Limb (tissue), 2 donors: ENCODE measurements at regions not wholly inside any gene's neighbourhood (a gene's known extent, or its start where the extent isn't known, plus 50 kb on each side); places are given as distances from the start of the nearest gene placed in this dataset.

Experiments
- DNase-seq, 2 donors: peaks; one replicate each; pipeline ENCODE4 v3.0.0-alpha.2; 2016; ENCODE audit errors: extremely low spot score in 2 of 2

DNA sequence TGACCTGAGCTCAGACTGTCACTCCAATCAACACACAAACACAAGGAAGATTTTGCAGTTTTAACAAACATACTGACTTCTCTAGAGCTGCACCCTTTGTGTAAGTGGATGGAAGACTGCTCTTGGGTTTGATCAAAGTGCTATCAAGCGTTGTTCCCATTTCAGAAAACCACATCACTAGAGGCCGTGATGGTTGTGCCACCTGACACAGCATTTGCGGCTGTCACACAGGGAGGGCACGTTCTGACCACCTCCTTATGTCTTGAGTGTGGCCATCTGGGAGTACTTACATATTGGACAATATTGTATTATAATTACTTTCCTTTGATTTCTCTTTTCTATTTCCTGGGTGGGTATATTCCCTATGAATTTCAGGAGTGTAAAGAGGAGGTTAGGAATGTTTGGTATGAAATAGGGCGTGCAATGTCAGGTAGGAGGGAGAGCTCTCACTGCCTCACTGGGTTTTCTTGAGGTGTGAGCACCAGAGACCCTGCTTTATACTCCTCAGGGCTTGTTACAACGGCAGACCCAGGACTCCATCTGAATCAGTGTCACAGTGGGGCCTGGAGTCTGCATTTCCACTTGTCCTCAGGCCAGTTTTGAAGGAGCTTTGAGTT lies 74.3 kb downstream of the SYNE3 start:
- DNase-seq, result no peak

DNA sequence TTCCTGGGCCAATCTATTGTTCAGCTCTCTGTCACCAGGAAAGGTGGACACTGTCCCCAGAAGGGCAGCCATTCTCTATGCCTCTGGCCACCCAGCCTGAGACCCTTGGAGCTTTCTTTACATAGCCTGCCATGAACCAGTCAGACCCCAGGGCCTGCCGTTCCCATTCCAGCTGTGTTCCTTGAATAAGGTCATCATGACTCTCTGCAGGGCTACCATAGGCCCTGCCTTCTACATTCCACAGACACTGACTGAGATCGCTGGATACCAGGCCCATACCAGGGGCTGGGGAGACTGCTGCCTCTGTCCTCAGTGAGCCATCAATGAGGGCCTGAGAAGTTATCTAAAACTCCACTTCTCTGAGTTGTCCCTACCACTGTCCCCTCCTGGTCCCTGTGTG lies 75.5 kb downstream of the SYNE3 start:
- no peak for DNase-seq

DNA sequence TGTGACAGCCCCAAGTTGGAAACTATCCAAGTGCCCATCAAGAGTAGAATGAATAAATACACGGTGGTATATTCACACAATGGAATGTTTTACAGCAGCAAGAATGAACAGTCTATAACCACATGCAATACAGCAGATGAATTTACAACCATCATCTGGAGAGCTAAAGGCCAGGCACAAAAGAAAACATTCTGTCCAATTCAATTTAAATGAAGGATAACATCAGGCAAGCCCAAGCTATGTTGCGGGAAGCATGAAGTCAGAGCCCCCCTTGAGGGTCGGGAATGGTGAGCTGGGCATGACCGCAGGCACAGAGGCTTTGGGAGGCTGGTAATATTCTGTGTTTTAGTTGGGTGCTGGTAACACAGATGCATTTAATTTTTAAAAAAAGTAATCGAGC lies 76.0 kb downstream of the SYNE3 start:
- DNase-seq, result no peak

- no peak for DNase-seq
These were observed 76.6 kb downstream of the SYNE3 start for GRCh38 chr14:95439881-95440280.

GRCh38 chr14:95437715-95438114 lies 78.7 kb downstream of the SYNE3 start:
- DNase-seq, result no peak

DNA sequence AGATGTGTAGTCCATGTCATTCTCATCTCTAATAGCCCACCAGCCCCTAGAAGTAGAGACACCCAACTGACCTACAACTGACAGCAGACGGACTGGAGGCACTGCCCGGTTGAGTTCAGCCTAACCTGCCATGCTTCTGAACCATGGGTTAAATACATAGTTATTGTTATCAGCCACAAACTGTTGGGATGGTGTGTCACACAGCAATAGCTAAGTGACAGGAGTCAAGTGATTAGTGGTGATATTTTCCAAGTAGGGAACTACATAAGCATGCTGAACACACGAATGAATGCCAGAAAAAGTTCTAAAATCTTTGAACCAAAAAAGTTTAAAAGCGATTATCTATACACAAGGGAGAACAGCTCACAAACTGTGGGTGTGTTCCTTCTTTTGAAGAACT lies 80.1 kb downstream of the SYNE3 start:
- DNase-seq, result no peak

- no peak for DNase-seq
These were observed 82.3 kb downstream of the SYNE3 start for GRCh38 chr14:95434121-95434520.

GRCh38 chr14:95433094-95433478 lies 83.4 kb downstream of the SYNE3 start:
- DNase-seq, result no peak

DNA sequence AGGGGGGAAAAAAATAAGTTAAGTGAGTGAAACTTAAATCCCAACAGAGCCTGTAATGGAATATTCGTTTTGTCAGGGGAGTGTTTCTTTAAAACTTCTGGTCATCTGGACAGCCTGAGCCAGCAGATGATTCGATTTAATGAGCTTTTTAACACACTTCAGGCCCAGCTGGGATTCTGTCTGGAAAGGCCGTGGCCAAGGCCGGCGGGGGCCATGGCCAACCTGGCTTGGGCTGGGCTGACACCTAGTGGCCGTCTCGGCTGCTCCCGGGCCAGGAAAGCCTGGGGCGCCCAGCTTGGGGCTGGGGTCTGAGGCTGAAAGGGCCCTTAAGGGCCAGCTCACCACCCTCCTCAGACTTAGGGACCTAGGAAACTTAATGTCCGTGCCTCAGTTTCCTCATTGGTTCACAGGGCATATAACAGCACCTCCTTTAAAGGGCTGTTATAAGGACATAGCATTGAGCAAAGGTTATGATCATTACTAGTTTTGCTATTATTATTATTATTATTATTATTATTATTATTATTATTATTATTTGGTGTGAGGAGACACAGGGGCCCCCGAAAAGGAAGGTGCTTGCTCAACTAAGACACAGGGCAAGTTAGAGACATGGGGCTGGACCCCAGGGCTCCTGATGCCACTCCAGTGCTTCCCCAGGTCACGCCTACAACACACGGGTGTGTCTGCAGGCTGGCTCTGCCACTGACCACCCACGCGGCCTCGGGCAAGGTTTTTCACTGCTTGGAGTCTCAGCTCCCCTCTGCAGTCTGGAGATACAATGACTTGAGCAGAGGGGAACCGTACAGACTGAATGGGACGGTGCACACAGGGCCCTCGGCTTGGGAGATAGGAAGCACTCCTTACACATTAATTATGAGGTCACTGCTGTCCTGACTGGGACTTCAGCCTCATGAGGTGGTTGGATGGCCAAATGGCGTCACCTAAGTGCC lies 84.0 kb downstream of the SYNE3 start:
- DNase-seq, result peak; percentile 63 to 81

DNA sequence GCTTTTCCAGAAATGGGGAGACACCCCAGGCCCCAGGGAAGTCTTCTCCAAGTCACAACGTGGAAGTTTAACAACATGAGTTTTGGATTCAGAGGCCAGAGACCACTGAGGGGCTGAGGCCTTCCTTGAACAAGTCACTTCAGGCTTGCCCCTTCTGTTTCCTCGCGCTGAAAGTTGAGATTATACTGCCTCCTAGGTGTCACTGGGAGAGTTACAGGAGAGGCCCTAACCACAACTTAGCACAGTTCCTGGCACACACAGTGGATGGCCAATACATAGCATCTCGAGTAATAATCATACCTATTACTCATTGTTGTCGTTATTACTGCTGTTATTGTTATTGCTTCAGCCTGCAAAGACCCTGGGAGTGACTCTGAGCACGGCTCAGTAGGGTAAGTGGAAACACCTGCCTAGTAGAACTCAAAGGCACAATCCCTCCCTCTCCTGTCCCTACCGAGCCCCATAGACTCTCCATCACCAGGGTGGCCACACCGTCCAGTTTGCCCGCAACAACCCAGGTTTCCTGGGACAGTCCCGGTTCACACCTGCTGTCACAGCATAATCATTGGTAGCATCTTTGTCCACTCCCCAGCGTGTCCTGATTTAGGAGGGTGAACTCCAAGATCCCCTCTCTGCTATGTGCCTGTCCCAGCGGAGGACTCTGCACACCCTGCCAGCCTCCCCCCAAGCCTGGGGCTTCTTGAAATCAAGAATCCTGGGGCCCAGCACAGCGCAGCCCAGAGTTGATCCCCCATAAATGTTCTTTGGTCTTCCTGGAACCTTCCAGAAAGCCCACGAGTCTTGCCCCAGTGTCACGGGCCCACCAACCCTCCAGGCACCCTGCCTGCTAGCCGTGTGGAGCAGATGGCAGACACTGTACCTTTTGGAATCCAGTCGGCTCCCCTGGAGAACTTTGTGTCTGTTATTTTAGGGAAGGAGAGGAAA lies 85.0 kb downstream of the SYNE3 start:
- DNase-seq, result peak; percentile 52 to 59

DNA sequence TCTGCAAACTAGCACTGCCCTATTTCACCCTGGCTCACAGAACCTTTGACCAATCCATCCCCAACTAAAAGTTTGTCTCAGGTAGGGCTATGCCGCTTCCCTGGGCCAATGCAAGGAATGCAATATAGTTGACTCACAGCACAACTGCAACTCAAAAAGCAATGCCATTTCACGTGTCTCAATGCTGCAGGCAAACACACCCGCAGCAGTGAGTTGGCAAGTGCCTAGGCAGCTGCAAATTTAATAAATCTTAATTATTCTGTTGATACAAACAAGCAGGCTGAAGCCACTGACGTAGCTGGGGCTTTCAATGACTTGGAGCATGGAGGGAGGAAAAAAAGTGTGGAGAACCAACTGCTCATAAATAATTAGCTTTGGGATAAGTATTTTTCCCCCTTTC lies 87.9 kb downstream of the SYNE3 start:
- no peak for DNase-seq

- DNase-seq, result no peak
These were observed 90.4 kb downstream of the SYNE3 start for GRCh38 chr14:95426116-95426475.

DNA sequence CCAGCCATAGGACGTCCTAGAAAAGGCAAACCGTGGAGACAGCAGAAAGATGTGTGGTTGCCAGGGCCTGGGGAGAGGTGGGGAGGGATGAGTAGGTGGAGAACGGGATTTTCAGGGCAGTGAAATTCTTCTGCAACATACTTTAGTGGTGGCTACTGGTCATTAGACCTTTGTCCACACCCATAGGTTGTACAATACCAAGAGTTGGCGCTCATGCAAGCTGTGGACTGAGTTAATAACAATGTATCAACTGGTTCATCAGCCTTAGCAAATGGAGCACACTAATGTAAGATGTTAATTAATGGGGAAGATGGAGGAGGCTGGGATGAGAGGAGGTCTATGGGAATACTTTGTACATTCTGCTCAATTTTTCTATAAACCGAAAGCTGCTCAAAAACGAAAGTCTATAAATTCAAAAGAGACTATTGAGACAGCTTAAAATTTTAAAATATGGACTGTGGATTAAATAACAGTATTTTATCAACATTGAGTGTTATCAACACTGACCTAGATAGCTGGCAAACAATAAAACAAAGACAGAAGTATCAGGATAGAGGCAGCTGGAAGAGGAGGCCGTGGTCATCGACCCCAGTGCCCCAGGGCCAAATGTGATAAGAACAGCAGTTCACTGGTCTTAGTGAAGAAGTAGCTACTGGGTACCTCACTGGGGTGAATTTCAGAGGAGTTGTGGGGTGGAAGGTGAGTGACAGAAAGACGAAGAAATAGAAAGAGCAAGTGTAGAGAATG lies 90.9 kb downstream of the SYNE3 start:
- no peak for DNase-seq

GRCh38 chr14:95424529-95424928 lies 91.9 kb downstream of the SYNE3 start:
- DNase-seq, result no peak

DNA sequence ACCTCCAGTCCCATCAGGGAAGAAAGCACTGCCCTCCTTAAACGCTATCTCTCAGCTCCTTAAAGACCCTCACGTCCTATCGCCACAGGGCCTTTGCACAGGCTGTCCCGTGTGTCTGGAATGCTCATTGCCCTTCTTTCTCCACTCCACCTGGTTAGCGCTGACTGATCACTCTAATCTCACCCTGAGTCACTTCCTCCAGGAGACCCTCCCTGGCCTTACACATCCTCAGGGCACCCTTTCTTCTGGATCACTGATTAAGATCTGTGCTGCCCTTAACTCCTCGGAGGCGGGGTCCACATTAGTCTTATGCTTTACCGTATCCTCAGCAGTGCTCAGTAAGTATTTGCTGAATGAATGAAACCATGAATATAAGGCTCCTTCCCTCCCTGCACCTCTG lies 94.7 kb downstream of the SYNE3 start:
- DNase-seq, result no peak

DNA sequence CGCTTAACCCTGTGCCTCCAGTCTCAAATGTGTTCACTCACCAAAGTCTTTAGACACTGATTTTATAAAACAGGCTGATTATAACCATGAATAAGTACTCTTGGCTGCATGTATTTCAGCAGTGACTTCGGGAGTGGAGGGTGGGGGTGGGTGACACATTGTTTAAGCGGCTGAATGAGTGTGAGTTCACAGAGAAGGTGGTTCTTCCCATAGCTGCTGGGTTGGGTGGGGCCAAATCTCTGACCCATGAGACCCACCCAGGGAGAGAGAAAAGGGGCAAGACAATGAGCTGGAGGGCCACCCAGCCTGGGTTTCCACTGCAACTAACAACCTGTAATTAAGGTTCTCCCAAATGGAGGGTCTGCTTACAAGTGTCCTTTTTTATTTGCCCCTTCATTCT lies 96.4 kb downstream of the SYNE3 start:
- no peak for DNase-seq

GRCh38 chr14:95419569-95419968 lies 96.9 kb downstream of the SYNE3 start:
- DNase-seq, result no peak

- no peak for DNase-seq
These were observed 97.6 kb downstream of the SYNE3 start for GRCh38 chr14:95418858-95419257.

DNA sequence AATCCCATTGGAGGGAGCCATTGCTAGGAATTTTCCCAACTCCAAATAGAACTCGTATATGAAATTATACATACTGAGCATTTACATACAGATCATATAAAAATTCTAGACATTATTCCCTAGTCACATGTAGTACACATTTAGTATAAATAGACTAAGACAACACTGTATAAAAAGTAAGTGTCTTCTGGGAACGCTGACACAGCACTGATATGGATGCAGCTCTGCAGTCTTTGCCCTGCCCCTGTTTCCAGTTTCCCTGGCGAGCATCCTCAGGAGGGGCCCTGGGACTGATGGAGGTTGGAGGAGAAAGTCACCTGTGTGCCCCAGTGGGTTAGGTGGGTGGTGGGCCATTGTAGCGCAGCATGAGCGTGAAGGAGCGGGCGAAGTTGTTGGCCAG lies 97.8 kb upstream of the CLMN start:
- no peak for DNase-seq

DNA sequence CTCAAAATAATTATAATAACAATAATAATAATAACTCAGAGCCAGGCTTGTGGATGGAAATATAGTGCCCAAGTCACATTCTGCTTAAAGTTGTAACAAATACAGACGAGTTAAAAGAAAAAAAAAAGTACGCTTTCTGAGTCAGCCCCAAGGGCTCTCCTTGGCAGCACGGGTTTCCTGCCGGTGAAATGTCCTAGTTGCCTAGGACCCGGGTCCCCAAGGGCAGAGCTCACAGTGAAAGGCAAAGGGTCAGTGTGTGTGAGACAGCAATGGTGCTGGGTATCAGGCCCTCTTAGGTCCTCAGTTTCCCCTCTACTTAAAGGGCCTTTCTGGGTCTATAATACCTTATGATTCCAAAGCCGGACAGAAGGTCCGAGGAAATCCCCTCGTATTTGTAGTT lies 96.3 kb upstream of the CLMN start:
- DNase-seq, result no peak
